ENCODE measurements at regions not wholly inside any gene's neighbourhood (a gene's known extent, or its start where the extent isn't known, plus 50 kb on each side); places are given as distances from the start of the nearest gene placed in this dataset.
A peak's percentile ranks its signal among the peaks of the same experiment; 100 is the strongest.

DNA sequence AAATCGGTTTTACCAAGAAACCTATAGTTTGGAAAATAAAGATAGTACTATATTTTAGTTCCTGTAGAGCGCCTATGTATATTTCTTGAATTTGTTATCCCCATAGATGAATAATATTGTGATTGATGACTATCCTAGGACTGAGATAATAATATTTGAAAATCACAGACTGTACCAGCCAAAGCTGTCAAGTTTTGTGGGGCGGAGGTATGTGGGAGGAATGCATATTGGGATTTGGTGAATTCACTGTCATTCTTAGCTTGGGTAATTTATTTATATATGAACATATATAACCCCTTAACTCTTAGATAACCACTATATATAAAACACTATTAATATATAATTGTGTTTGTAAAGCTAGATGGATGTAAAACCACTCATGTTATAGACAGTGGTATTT, 205.5 kb upstream of the ARSJ start:
- DNase-seq: no peak

DNA sequence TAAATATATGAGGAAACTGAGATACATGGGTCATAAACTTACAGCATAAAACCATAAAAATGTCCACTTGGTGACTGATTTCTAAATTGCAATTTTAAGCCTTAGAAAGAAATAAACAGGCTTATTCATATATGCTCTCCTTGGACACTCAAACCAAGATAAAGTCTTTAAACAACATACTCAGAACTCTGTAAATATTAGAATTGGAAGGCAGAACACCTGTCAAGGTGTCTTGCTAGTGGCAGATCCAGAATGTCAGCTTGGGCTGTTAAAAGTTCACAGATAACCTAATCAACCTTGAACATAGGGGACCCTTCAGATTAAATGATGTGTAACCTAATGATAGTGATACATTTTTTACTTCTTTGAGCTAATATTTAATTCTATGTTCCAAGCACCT, 208.1 kb upstream of the ARSJ start:
- DNase-seq: no peak

DNA sequence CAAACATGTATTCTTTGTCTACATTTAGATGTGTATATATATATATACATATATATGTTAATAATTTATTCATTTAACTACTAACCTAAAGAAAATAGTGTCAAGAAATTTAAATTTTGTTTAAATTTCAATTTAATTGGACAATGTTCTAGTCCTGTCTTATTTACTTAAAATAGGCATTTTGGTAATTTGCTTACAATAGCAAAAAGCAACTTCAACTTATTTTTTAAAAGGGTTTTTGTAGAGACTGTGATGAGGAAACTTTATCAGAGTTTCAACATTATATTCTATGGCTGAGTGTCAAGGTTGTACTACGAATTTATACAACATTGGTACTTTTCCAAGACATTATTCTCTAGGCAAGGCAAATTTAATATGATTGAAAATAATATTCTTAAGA, 212.0 kb upstream of the ARSJ start:
- DNase-seq: no peak

DNA sequence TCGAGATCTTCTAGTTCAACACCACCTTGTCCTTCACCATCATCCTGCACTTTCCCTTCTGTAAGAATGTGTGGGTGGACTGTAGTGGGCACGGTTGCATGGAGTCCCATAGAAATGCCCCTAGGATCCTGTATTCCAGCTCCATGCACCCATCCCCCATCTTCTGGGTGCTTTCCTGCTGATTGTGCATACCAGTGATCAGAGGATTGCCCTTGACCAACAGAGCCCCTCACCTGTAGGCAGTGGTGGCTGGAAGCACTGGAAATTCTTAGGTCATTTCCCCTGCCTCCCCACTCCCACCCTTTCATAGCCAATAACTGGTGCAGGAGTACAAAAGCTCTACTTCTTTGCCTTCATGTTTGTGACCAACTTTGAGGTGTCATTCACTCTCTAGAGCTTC, 213.4 kb upstream of the ARSJ start:
- no peak for DNase-seq

DNA sequence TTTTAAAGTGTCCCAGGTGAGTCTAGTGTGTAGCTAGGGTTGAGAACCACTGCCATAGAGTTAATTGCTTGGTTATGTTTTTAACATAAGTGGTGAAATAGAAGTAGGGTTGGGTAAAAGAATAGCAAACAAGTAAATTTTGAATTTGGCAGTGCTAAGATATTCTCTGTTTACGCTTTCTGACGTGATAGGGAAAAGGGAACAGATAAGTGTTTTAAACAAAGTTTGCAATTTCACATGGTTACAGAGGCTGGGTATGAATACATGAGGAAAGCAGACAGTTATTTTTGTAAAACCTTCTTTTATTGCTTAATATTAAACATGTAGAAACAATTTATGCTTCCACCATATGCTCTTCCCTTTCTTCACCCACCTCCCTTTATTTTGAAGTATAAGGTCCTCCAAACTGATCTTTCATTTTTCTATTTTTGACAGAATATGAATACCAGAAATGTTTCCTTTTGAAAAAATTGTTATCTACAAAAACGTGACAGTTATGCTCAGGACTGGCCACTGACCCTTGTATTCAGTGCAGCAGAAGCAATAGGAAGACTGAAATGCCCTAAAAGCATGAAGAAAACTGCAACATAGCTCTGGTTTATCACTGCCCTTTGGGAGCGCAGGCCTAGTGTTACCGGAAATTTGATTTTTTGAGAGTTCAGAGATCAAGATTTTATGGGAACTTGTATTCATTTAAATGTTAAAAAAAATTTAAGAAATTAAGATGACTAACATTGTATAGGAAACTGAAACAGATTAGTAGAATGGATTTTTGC, 214.4 kb upstream of the ARSJ start:
- no peak for DNase-seq

DNA sequence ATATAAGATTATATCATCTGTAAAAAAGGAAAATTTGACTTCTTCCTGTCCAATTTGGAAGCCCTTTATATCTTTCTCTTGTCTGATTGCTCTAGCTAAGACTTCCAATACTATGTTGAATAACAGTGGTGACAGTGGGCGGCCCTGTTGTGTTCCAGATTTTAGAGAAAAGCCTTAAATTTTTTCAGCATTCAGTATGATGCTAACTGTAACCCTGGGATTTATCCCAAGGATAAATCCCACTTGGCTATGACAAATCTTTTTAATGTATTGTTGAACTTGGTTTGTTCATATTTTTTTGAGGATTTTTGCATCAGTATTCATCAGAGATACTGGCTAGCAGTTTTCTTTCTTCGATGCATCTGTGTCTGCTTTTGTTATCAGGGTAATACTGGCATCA, 217.2 kb upstream of the ARSJ start:
- DNase-seq: no peak

DNA sequence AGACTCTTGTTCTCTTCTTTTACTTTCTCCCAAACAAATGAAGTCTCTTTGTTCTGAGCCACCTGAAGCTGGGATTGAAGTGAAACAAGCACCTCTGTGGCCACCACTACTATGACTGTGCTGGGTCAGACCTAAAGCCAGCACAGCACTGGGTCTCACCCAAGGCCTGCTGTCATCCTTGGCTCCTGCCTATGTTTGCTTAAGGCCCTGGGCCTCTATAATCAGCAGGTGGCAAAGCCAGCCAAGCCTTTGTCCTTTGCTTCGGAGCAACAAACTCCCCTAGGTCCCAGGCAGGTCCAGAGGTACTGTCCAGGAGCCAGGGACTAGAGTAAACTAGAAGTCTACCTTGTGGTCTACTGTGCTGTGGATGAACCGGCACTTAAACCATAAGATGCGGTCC, 220.6 kb upstream of the ARSJ start:
- DNase-seq: no peak

DNA sequence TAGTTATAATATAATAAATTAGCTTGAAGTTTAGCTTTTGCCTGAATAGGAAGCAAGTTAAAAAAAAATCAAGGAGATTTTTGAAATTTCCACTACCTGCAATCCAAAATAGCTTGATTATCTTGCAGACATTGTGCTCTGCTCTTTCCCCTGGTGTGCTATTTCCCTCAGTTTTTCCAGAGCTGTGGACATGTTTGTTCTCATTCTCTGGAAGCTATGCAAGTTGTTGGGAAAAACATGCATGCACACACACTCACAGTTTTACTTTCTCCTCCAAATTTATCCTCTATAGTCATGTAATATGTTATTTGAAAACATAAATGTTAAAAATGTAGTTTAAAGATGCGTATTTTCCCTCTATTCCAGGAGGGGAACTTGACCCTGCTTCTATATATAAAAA, 225.8 kb upstream of the ARSJ start:
- no peak for DNase-seq

DNA sequence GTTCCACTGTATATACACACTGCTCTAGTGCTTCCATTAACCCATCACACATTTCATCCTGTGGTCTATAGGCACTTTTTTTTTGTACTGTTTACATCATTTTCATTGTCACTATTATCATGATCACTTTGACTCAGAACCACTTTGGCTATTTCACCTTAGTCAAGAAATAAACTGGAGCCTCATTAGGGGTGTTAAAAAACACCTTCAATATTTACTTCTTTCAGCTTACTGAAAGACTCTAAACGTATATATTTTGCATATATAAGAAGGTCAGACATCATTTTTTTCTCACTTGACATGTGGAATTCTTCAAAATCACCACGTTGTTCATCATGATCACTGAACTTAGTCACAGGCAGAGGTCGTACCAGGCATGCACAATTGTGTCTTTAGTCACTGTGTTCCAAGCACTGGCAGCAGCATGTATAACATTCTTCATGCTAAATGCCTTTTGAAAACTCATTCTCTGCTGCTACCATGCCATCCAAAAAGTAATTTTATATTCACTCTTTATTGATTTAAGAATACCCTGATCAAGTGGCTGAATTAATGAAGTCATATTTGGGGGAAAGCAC, 229.2 kb upstream of the ARSJ start:
- no peak for DNase-seq

DNA sequence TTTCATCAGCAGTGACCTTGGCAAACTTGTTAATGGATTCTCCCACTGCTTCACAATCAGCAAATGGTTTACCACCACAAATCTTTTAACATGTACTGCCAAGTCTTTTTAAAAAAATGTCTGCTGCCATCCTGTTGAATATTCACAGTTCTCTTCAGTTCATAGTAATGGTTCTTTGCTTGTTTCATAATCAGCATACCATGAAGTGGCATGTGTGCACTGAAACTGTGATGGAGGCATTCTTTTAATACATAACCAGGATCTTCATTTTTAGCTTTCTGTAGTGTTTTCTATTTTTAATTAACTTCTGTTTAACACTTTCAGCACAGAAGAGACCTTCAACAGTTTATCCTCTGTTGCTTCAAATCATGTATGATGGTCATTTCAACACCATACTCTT, 230.1 kb upstream of the ARSJ start:
- DNase-seq: no peak

DNA sequence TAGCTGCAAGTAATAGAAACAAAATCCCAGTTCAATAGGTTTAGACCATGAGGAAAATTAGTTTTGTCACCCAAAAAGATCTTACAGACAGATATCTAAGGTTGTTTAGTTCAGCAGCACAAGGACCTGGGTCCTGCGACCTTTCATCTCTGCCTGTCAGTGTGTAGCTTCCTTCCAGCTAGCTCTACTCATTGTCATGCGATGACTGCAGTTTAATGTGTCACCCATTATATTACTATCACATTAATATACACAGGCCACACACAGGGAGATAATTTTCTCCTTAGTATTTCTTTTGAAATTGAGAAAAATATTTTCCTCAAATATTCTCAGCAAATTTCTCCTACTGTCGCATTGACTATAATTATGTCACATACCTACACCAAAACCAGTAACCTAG, 232.1 kb upstream of the ARSJ start:
- DNase-seq: no peak

DNA sequence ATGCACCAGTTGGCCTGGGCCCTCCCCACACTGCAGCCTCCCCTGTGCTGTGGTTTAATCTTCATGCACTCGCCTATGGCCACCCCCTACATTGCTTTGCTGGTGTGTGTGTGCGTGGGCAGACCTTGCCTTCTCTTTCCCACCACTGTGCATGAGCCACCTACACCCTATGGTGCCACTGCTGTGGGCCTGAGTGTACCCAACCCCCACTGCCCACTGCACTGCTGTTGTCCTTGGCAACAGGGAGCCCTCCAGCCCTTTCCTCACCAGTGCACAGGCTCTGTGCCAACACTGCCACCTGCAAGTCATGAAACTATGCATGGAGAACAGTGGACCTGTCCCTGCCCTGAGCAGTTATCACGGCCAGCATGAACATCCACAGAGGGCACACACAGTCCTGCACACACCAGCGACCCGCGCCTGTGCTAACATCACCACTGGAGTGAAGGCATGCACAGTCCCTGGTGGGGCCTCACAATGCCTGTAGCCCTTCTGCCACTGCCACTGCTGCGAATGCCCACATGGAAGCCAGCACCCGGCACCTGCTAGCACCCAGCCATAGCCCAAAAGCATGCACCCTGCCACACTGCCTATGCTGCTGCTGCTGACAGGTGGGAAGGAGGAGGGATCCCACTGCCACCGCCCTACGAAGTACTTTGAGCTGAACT, 237.8 kb upstream of the ARSJ start:
- DNase-seq: peak; percentile 25

DNA sequence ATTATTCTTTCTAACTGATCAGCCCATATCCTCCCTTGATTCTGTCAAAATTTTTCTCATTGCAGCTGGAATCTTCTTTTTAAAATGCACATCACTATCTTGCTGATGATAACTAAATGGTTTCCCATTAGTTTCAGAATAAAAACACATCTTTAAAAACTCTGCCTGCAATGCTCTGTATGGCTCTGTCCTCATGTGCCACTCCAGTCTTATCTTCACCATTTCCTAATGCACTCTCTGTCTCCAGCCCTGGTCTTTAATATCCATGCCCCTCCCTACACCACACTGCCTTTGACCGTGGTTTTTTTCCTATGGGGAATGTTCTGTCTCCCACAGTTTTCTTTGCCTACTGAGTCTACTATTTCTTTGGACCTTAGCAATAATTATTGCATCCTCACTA, 244.1 kb upstream of the ARSJ start:
- no peak for DNase-seq

DNA sequence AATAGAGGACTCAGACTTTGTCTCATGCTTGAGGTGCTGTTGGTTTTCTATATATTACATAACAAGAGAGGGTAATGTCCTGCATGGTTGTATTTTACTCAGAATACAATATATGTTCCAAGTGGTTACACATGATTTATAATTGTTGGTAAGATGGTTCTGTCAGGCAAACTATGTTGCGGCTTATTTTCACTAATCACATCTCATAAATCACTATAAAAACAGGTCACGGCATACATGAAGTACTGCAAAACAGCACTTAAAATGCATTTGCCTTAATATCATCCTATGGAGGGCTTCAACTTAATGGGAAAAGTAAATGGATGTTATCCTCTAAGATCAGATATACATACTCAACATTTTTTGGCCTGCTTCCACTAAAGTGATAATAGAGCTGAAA, 246.0 kb upstream of the ARSJ start:
- DNase-seq: no peak

DNA sequence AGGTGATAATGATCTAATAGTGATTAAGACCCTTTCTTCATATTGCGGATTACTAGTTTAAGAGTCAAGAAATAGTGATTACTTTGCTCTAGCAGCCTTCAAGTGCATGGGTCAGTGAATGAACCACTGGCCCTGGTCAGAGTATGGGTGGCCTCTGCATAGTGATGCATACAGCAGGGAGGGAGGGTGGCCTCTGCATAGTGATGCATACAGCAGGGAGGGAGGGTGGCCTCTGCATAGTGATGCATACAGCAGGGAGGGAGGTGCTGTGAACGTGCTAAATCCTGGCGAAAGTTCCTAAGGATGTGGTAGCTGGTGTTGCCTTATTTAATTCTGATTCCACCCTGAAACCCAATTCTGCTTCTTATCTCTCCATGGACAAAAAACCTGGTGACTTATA, 246.7 kb upstream of the ARSJ start:
- no peak for DNase-seq

DNA sequence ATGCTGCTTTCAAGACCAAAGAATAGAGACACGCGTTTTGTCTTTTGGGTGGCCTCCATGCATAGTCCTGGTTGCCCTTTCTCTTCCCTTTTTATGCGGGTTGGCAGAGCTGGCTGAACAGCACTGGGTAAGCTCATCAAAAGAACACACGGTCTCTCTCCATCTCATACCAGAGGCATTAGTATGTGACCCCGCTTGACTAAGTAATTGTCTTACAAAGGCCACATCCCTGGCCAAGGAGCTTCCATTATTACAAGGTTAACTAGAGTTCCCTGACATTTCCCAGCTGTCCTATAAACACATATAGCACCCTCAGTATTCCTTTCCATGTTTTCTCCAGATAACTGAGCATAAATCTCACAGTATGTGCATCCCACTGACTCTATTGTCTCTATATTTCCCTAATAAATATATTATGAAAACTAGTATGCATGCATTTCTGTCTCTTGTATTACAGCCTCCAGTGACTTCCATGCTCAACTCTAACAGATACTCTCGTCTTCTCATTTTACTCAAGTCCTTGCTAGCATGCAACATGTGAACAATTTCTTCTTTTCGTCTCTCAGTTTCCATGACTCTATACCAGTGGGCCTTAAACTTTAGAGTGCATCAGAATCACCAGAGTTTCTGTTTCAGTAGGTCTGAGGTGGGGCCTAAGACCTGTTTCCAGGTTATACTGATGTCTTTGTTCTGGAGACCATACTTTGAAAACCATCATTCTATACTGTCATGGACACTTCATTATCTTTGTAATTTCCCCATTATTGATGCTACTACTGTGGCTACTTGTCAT, 247.7 kb upstream of the ARSJ start:
- DNase-seq: no peak

DNA sequence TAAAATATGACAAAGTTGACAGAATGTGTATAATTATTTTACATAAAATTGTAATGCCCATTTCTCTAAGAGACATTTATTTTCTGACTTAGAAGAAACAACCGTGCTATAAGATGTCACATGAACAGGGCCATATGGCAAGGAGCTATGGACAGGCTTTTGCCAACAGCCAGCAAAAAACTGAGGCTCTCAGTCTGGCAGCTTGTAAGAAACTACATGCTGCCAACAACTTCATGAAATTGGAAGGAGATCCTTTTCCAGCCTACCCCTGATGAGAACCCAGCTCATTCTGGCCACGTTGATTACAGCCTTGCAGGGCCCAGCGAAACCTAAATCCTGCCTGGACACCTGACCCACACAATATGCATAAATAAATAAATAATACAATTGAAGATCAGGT, 250.3 kb upstream of the ARSJ start:
- DNase-seq: no peak

DNA sequence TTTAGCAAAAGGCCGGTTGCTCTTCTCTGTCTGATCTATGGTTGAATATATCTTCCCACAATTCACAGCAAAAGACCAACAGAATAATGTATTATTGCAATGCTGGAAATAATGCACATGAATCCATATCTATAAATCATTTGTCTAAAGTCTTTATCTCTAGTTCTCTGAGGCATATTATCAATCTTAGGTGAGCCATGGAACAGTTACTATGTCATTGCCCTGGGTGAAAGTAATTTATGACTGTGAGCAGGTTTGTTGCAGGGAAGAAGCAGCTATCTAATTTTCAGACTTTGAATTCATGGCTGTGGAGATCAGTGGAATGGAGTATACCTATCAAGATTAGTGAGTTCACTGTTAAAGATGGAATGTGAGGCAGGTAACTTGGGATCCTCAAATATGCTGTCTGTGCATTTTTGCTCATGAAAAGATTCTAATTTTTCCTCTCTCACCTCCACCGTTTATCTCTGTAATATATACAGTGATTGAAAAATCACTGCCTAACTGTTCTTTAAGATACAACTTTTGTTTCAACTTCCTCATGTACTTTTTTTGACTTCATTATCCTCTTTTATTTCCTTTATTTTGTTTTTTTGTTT, 256.8 kb upstream of the ARSJ start:
- DNase-seq: no peak

DNA sequence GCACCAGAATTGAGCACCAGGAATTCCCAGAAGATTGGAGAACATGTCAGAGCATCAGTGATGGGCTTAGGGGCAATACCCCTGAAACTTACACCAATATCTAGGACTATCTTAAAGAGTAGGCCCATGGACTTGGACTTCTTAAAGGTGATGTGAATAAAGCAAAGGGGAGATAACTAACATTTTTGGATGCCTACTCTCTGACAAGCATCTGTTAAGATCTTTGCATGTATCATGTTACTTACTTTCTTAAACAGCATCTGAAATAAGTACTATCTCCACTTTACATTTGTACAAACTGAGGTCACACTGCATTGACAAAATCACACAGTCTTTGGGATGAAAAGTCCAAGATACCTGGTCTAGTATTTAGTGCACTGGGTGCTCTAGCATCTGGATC, 258.6 kb upstream of the ARSJ start:
- DNase-seq: no peak

DNA sequence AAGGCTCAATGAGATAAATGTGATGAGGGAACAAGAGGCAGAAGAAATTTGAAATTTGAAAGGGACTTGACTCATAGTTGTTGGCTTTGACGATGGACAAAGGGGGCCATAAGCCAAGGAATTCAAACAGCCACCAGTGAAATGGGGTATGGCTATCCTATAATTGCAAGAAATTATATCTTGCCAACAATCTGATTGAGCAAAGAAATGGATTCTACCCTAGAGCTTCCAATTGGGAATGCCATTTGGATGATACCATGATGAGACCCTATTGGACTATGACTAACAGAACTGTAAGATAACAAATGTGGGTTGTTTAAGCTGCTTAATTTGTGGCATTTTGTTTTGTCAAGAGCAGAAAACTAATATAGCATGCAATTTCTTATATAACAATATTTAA, 270.1 kb upstream of the ARSJ start:
- no peak for DNase-seq

DNA sequence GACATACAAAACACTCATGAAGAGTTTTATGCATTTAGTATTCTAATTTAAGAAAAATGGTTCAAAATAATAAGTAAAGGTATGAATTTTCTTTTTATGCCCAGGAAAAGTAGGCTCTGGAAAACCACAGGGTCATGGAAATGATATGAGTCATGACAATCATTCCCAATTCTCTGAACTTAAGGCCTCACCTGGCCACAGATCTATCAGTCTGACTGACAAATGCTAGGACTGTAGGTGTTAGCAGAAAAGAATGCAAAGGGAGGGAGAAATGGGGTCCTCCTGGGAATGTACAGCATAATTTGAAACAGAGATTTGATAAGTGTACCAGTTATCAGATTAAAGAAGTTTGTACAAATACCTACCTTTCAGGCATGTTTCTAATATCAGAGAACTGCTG, 270.5 kb upstream of the ARSJ start:
- DNase-seq: no peak

DNA sequence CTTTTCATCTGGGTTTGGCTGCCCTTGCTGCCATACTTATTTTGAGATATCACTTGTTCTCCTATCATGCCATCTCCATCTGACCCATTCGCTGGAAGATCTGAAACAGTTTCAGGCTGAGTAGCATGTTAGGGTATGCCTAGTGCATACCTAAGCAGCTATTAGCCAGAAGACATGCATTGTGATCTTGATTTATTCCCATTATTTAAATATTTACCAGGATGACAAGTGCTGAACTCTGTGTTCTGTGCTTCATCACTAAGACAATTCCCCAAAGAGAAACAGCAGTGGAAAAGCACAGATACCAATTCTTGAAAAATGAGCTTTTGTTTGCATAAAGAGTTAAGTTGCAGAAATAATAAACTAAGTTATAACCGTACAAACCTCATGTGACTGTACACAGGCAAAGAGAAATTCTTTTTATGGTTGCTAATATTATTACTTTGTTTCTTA, 271.0 kb upstream of the ARSJ start:
- DNase-seq: no peak

DNA sequence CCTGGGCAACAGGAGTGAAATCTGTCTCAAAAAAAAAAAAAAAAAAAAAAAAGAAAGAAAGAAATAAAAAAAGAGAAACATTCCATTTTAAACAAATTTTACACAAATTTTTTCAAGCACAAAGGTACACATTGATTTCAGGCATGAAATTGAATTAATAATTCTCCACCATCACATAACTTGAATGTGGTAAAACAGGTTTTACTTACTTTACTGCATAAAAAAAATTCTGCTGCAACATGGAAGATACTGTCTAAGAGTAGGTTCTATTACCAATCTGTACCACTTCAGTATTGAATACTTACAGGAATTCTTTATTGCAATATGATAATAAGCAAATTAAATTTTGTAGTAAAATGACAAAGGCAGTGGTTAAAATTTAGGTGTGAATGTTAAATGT, 271.6 kb upstream of the ARSJ start:
- no peak for DNase-seq

Data from NCI-H1092 (cell line).